Skeletal muscle tissue (tissue), 3 donors: ENCODE measurements at regions not wholly inside any gene's neighbourhood (a gene's known extent, or its start where the extent isn't known, plus 50 kb on each side); places are given as distances from the start of the nearest gene placed in this dataset.

ENCODE experiments used
- H3K27ac ChIP-seq: one replicate; pipeline ENCODE4 v1.7.0; 2013; ENCODE audit warnings: mild to moderate bottlenecking, low read depth, low read length, inconsistent platforms
- H3K27me3 ChIP-seq, 3 donors: one replicate each; pipeline ENCODE4 v1.7.0; 2013; ENCODE audit warnings: low read length in 3 of 3; ENCODE audit not compliant: control insufficient read depth in 3 of 3, insufficient read depth in 3 of 3
- H3K36me3 ChIP-seq, 3 donors: one replicate each; pipeline ENCODE4 v1.7.0; 2013; ENCODE audit warnings: low read length in 3 of 3; ENCODE audit not compliant: control insufficient read depth in 3 of 3, insufficient read depth in 3 of 3
- H3K4me1 ChIP-seq, 3 donors: one replicate each; pipeline ENCODE4 v1.7.0; 2013; ENCODE audit warnings: low read length in 3 of 3, mild to moderate bottlenecking in 3 of 3; ENCODE audit not compliant: control insufficient read depth in 3 of 3, insufficient read depth in 3 of 3
- H3K4me3 ChIP-seq, 3 donors: one replicate each; pipeline ENCODE4 v1.7.0; 2013; ENCODE audit warnings: low read length in 3 of 3
- H3K9ac ChIP-seq, 3 donors: one replicate each; pipeline ENCODE4 v1.7.0; 2013; ENCODE audit warnings: low read length in 3 of 3, mild to moderate bottlenecking in 3 of 3, moderate library complexity in 2 of 3, low read depth in 1 of 3
- H3K9me3 ChIP-seq, 3 donors: one replicate each; pipeline ENCODE4 v1.7.0; 2013; ENCODE audit warnings: low read length in 3 of 3; ENCODE audit not compliant: control insufficient read depth in 3 of 3
- donor health status: Osteomylitis.

- H3K27me3 ChIP-seq, result no peaks in the 10 kb centered on the region
- H3K36me3 ChIP-seq, result no peaks in the 10 kb centered on the region
- H3K4me1 ChIP-seq, result no peaks in the 10 kb centered on the region
- no peak overlapping the region for H3K4me3 ChIP-seq
- H3K9me3 ChIP-seq, result no peaks in the 10 kb centered on the region
- no peak overlapping the region for H3K27ac ChIP-seq
- H3K9ac ChIP-seq, result no peak overlapping the region
Measured at GRCh38 chr18:28946471-28946870, 769.5 kb upstream of the CDH2 start.

- Histone ChIP-seq H3K9me3 (no peaks in the 10 kb centered on the region), H3K27ac (no peak overlapping the region)
Measured at GRCh38 chr18:28922936-28923335, 746.0 kb upstream of the CDH2 start.

GRCh38 chr18:28916456-28916855 is 739.5 kb upstream of the CDH2 start:
- Histone ChIP-seq H3K9ac (no peak overlapping the region), H3K9me3 (peaks cover 0 to 4% (median 0%) of the 10 kb centered on the region in 3 donors), H3K27me3 (no peaks in the 10 kb centered on the region), H3K4me1 (no peaks in the 10 kb centered on the region), H3K36me3 (no peaks in the 10 kb centered on the region), H3K4me3 (no peak overlapping the region), H3K27ac (no peak overlapping the region)

More at GRCh38 chr18:28922936-28923335, 746.0 kb upstream of the CDH2 start:
- H3K4me1 ChIP-seq, result no peaks in the 10 kb centered on the region
- H3K9ac ChIP-seq, result no peak overlapping the region
- H3K36me3 ChIP-seq, result no peaks in the 10 kb centered on the region
- H3K4me3 ChIP-seq, result no peak overlapping the region
- no peaks in the 10 kb centered on the region for H3K27me3 ChIP-seq

- Histone ChIP-seq H3K9ac (no peak overlapping the region), H3K27me3 (no peaks in the 10 kb centered on the region), H3K36me3 (no peaks in the 10 kb centered on the region), H3K9me3 (no peaks in the 10 kb centered on the region), H3K27ac (no peak overlapping the region), H3K4me1 (no peaks in the 10 kb centered on the region), H3K4me3 (no peak overlapping the region)
Measured at GRCh38 chr18:28905509-28905908, 728.6 kb upstream of the CDH2 start.

GRCh38 chr18:28904789-28905364 is 727.9 kb upstream of the CDH2 start:
- no peak overlapping the region for H3K4me3 ChIP-seq
- H3K27me3 ChIP-seq, result no peaks in the 10 kb centered on the region
- no peak overlapping the region for H3K27ac ChIP-seq
- no peaks in the 10 kb centered on the region for H3K36me3 ChIP-seq
- no peaks in the 10 kb centered on the region for H3K4me1 ChIP-seq
- no peak overlapping the region for H3K9ac ChIP-seq
- no peaks in the 10 kb centered on the region for H3K9me3 ChIP-seq

GRCh38 chr18:28903306-28903705 is 726.4 kb upstream of the CDH2 start:
- Histone ChIP-seq H3K9ac (no peak overlapping the region), H3K27me3 (no peaks in the 10 kb centered on the region), H3K4me1 (no peaks in the 10 kb centered on the region), H3K27ac (no peak overlapping the region), H3K4me3 (no peak overlapping the region), H3K36me3 (no peaks in the 10 kb centered on the region), H3K9me3 (no peaks in the 10 kb centered on the region)

- H3K27me3 ChIP-seq, result no peaks in the 10 kb centered on the region
- no peaks in the 10 kb centered on the region for H3K36me3 ChIP-seq
- no peak overlapping the region for H3K4me3 ChIP-seq
- H3K9ac ChIP-seq, result no peak overlapping the region
- no peaks in the 10 kb centered on the region for H3K9me3 ChIP-seq
- no peaks in the 10 kb centered on the region for H3K4me1 ChIP-seq
- H3K27ac ChIP-seq, result no peak overlapping the region
Measured at GRCh38 chr18:28890791-28891190, 713.9 kb upstream of the CDH2 start.

GRCh38 chr18:28884304-28884703 is 707.4 kb upstream of the CDH2 start:
- Histone ChIP-seq H3K9ac (no peak overlapping the region), H3K4me3 (no peak overlapping the region), H3K9me3 (no peaks in the 10 kb centered on the region), H3K36me3 (no peaks in the 10 kb centered on the region), H3K4me1 (no peaks in the 10 kb centered on the region), H3K27me3 (no peaks in the 10 kb centered on the region), H3K27ac (no peak overlapping the region)

- Histone ChIP-seq H3K27ac (no peak overlapping the region), H3K36me3 (no peaks in the 10 kb centered on the region), H3K9ac (no peak overlapping the region), H3K9me3 (no peaks in the 10 kb centered on the region), H3K4me3 (no peak overlapping the region), H3K27me3 (no peaks in the 10 kb centered on the region), H3K4me1 (no peaks in the 10 kb centered on the region)
Measured at GRCh38 chr18:28880856-28881255, 703.9 kb upstream of the CDH2 start.

- H3K4me3 ChIP-seq, result no peak overlapping the region
- H3K9ac ChIP-seq, result no peak overlapping the region
- no peaks in the 10 kb centered on the region for H3K9me3 ChIP-seq
- no peak overlapping the region for H3K27ac ChIP-seq
- H3K4me1 ChIP-seq, result no peaks in the 10 kb centered on the region
- no peaks in the 10 kb centered on the region for H3K36me3 ChIP-seq
- H3K27me3 ChIP-seq, result no peaks in the 10 kb centered on the region
Measured at GRCh38 chr18:28875059-28875458, 698.1 kb upstream of the CDH2 start.

- H3K27me3 ChIP-seq, result no peaks in the 10 kb centered on the region
- no peaks in the 10 kb centered on the region for H3K4me1 ChIP-seq
- H3K27ac ChIP-seq, result no peak overlapping the region
- no peaks in the 10 kb centered on the region for H3K36me3 ChIP-seq
- H3K9ac ChIP-seq, result no peak overlapping the region
- H3K4me3 ChIP-seq, result no peak overlapping the region
- H3K9me3 ChIP-seq, result no peaks in the 10 kb centered on the region
Measured at GRCh38 chr18:28863396-28863795, 686.5 kb upstream of the CDH2 start.
